Panc1 (cell line): ENCODE measurements at regions not wholly inside any gene's neighbourhood (a gene's known extent, or its start where the extent isn't known, plus 50 kb on each side); places are given as distances from the start of the nearest gene placed in this dataset.

Source experiments
- POLR2AphosphoS5 ChIP-seq: IDR thresholded peaks from 2 replicates; pipeline ENCODE4 v1.6.1; 2012; ENCODE audit warnings: mild to moderate bottlenecking, low read depth, low read length, moderate library complexity
- SIN3A ChIP-seq: IDR thresholded peaks from 2 replicates; pipeline ENCODE4 v1.6.1; 2012; ENCODE audit warnings: low read depth, mild to moderate bottlenecking, low read length, moderate library complexity, borderline replicate concordance; ENCODE audit not compliant: insufficient read depth
- TCF7L2 ChIP-seq: IDR thresholded peaks from 2 replicates; pipeline ENCODE4 v1.6.1; 2011; ENCODE audit warnings: mild to moderate bottlenecking, low read depth, low read length, inconsistent platforms
- TF ChIP-seq, protein P1 (sequence below): fragments of 450-650 bp; IDR thresholded peaks from 2 replicates; pipeline ENCODE4 v1.5.1; 2017; ENCODE audit warnings: mild to moderate bottlenecking

DNA sequence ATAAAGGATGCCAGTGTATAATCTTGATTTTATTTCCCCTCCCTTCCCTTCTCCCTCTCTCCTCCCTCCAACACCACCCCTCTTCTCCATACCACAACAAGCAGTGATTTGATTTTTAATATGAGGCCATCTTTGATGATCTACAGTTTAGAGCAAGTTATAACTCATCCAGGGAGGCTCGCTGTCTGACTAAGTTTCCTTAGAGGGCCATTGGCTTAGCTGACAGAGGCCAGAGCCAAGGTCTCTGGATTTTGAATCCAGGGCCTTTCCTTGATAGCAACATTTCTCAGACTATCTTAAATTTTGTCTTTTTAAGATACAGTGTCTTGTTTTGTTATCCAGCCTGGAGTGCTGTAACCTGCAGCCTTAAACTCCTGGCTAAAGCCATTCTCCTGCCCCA lies 431.0 kb upstream of the USP24 start:
- TF ChIP-seq, protein P1, sequence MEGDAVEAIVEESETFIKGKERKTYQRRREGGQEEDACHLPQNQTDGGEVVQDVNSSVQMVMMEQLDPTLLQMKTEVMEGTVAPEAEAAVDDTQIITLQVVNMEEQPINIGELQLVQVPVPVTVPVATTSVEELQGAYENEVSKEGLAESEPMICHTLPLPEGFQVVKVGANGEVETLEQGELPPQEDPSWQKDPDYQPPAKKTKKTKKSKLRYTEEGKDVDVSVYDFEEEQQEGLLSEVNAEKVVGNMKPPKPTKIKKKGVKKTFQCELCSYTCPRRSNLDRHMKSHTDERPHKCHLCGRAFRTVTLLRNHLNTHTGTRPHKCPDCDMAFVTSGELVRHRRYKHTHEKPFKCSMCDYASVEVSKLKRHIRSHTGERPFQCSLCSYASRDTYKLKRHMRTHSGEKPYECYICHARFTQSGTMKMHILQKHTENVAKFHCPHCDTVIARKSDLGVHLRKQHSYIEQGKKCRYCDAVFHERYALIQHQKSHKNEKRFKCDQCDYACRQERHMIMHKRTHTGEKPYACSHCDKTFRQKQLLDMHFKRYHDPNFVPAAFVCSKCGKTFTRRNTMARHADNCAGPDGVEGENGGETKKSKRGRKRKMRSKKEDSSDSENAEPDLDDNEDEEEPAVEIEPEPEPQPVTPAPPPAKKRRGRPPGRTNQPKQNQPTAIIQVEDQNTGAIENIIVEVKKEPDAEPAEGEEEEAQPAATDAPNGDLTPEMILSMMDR, result no peak
- no peak for TF ChIP-seq SIN3A
- no peak for TF ChIP-seq POLR2AphosphoS5
- TF ChIP-seq TCF7L2, result no peak
